ENCODE measurements at regions not wholly inside any gene's neighbourhood (a gene's known extent, or its start where the extent isn't known, plus 50 kb on each side); places are given as distances from the start of the nearest gene placed in this dataset.

DNA sequence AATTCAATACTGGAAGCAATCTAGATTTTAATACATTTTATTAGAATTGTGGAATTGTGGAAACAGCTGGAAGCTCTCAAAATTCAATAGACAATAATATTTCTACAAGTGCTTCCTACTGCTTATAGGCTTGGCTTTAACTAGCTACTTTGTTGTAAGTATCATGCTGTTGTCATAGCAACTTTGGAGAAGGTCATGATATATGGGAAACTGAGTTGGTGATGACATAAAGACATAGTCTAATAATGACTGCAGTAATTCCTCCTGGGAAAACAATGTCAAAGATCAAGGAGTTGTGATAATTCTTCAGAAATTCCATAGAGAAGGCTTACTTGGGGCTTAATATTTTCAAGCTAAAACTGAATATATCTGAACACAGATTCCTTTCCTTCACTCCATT lies 266.6 kb downstream of the KIF21A start:
- Histone ChIP-seq H3K9ac (ENCODE audit: extremely low read depth, insufficient read length, low read length) (no peak overlapping the region), H3K4me2 (ENCODE audit: insufficient read depth, insufficient read length, low read length) (no peak overlapping the region), H2BK15ac (ENCODE audit: low read depth, low read length) (no peak overlapping the region), H3K9me3 (ENCODE audit: control insufficient read depth, low read depth, low read length) (no peaks in the 10 kb centered on the region), H2BK12ac (ENCODE audit: insufficient read length, low read depth, low read length) (no peak overlapping the region), H4K8ac (replicated peaks; ENCODE audit: insufficient read length, low read depth, low read length) (no peak overlapping the region), H3K18ac (ENCODE audit: insufficient read length, low read depth, low read length) (no peak overlapping the region), H2BK120ac (ENCODE audit: low read depth, low read length, poor library complexity, severe bottlenecking) (no peak overlapping the region), H3K4ac (ENCODE audit: low read depth, low read length) (no peak overlapping the region), H2BK5ac (ENCODE audit: insufficient read length, low read length) (no peak overlapping the region), H2BK20ac (ENCODE audit: low read depth, low read length, poor library complexity, severe bottlenecking) (no peak overlapping the region), H2AK5ac (ENCODE audit: insufficient read length, low read length) (no peak overlapping the region), H3K23ac (ENCODE audit: insufficient read length, low read depth, low read length) (no peak overlapping the region), H3K14ac (ENCODE audit: insufficient read depth, low read length) (no peak overlapping the region), H3K27ac (ENCODE audit: insufficient read length, low read depth, low read length) (no peak overlapping the region), H2AFZ (ENCODE audit: low read length) (no peak overlapping the region), H3K79me1 (ENCODE audit: insufficient read depth, low read depth, low read length, poor library complexity, severe bottlenecking) (no peaks in the 10 kb centered on the region), H3T11ph (ENCODE audit: low read length) (no peak overlapping the region), H3K4me1 (ENCODE audit: insufficient read depth, low read length) (no peaks in the 10 kb centered on the region), H4K5ac (ENCODE audit: insufficient read length, low read depth, low read length) (no peak overlapping the region), H3K79me2 (ENCODE audit: insufficient read depth, low read length) (no peaks in the 10 kb centered on the region), H3K23me2 (ENCODE audit: insufficient read length, low read depth, low read length, poor library complexity, severe bottlenecking) (no peaks in the 10 kb centered on the region), H4K20me1 (ENCODE audit: control insufficient read depth, insufficient read depth, insufficient read length) (no peaks in the 10 kb centered on the region), H4K91ac (ENCODE audit: insufficient read length, low read depth, low read length) (no peak overlapping the region), H3K27me3 (ENCODE audit: insufficient read depth, low read length) (no peaks in the 10 kb centered on the region), H3K56ac (ENCODE audit: insufficient read length, low read depth, low read length) (no peak overlapping the region)
- no peak for DNase-seq
- Mint-ChIP-seq H3K36me3 (ENCODE audit: insufficient read depth in 1 of 3, low read depth in 3 of 3) (peaks cover 0 to 2% (median 0%) of the 10 kb centered on the region in 3 experiments; a peak in 1 of 7 replicates), H3K9me3 (peaks cover 0 to 4% of the 10 kb centered on the region in 2 experiments; a peak in 4 of 5 replicates), H3K4me3 (no peak overlapping the region), H3K27ac (no peak overlapping the region), H3K27me3 (ENCODE audit: low read depth) (no peaks in the 10 kb centered on the region; the same call in 1 of the 2 replicates), H3K4me1 (no peaks in the 10 kb centered on the region)
- TF ChIP-seq, protein P1, sequence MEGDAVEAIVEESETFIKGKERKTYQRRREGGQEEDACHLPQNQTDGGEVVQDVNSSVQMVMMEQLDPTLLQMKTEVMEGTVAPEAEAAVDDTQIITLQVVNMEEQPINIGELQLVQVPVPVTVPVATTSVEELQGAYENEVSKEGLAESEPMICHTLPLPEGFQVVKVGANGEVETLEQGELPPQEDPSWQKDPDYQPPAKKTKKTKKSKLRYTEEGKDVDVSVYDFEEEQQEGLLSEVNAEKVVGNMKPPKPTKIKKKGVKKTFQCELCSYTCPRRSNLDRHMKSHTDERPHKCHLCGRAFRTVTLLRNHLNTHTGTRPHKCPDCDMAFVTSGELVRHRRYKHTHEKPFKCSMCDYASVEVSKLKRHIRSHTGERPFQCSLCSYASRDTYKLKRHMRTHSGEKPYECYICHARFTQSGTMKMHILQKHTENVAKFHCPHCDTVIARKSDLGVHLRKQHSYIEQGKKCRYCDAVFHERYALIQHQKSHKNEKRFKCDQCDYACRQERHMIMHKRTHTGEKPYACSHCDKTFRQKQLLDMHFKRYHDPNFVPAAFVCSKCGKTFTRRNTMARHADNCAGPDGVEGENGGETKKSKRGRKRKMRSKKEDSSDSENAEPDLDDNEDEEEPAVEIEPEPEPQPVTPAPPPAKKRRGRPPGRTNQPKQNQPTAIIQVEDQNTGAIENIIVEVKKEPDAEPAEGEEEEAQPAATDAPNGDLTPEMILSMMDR (conservative IDR thresholded peaks at IDR 0.05) = no peak

Data from H9 (cell line).